ENCODE measurements at regions not wholly inside any gene's neighbourhood (a gene's known extent, or its start where the extent isn't known, plus 50 kb on each side); places are given as distances from the start of the nearest gene placed in this dataset.

- Mint-ChIP-seq H3K27me3 (no peaks in the 10 kb centered on the region), H3K4me3 (no peak overlapping the region), H3K27ac (no peak overlapping the region), H3K4me1 (peaks cover 8% of the 10 kb centered on the region), H3K36me3 (ENCODE audit: low read depth) (peaks cover 7% of the 10 kb centered on the region)
- ATAC-seq: no peak
- no peak for DNase-seq
- H3K9me3 ChIP-seq (ENCODE audit: control insufficient read depth, low read length, poor library complexity, severe bottlenecking): no peaks in the 10 kb centered on the region
Measured at GRCh38 chr18:23353459-23353858, 99.6 kb upstream of the RIOK3 start.

GRCh38 chr18:23354625-23355024, 98.5 kb upstream of the RIOK3 start:
- peaks cover 7% of the 10 kb centered on the region for H3K36me3 Mint-ChIP-seq (ENCODE audit: low read depth)
- H3K27me3 Mint-ChIP-seq: no peaks in the 10 kb centered on the region
- no peak for DNase-seq
- H3K9me3 ChIP-seq (ENCODE audit: control insufficient read depth, low read length, poor library complexity, severe bottlenecking): no peaks in the 10 kb centered on the region
- ATAC-seq: no peak
- H3K4me1 Mint-ChIP-seq: peaks cover 13% of the 10 kb centered on the region
- H3K27ac Mint-ChIP-seq: peak overlapping the region; percentile 16
- H3K4me3 Mint-ChIP-seq: no peak overlapping the region

GRCh38 chr18:23355206-23355605, 97.9 kb upstream of the RIOK3 start:
- DNase-seq (no peak), ATAC-seq (no peak)
- peaks cover 7% of the 10 kb centered on the region for H3K36me3 Mint-ChIP-seq (ENCODE audit: low read depth)
- no peak overlapping the region for H3K27ac Mint-ChIP-seq
- no peaks in the 10 kb centered on the region for H3K27me3 Mint-ChIP-seq
- no peak overlapping the region for H3K4me3 Mint-ChIP-seq
- H3K4me1 Mint-ChIP-seq: peaks cover 13% of the 10 kb centered on the region
- H3K9me3 ChIP-seq (ENCODE audit: control insufficient read depth, low read length, poor library complexity, severe bottlenecking): no peaks in the 10 kb centered on the region

GRCh38 chr18:23356424-23356823, 96.7 kb upstream of the RIOK3 start:
- Mint-ChIP-seq H3K36me3 (ENCODE audit: low read depth) (peaks cover 7% of the 10 kb centered on the region), H3K4me1 (peaks cover 13% of the 10 kb centered on the region), H3K4me3 (no peak overlapping the region), H3K27ac (no peak overlapping the region), H3K27me3 (no peaks in the 10 kb centered on the region)
- H3K9me3 ChIP-seq (ENCODE audit: control insufficient read depth, low read length, poor library complexity, severe bottlenecking): no peaks in the 10 kb centered on the region
- DNase-seq (no peak), ATAC-seq (no peak)

GRCh38 chr18:23356915-23357601, 96.0 kb upstream of the RIOK3 start:
- peaks cover 13% of the 10 kb centered on the region for H3K4me1 Mint-ChIP-seq
- no peaks in the 10 kb centered on the region for H3K9me3 ChIP-seq (ENCODE audit: control insufficient read depth, low read length, poor library complexity, severe bottlenecking)
- H3K36me3 Mint-ChIP-seq (ENCODE audit: low read depth): peaks cover 3% of the 10 kb centered on the region
- ATAC-seq: no peak
- no peak overlapping the region for H3K4me3 Mint-ChIP-seq
- DNase-seq: no peak
- H3K27me3 Mint-ChIP-seq: no peaks in the 10 kb centered on the region
- no peak overlapping the region for H3K27ac Mint-ChIP-seq

GRCh38 chr18:23357996-23358594, 95.0 kb upstream of the RIOK3 start:
- H3K9me3 ChIP-seq (ENCODE audit: control insufficient read depth, low read length, poor library complexity, severe bottlenecking): no peaks in the 10 kb centered on the region
- Mint-ChIP-seq H3K4me1 (peaks cover 13% of the 10 kb centered on the region), H3K36me3 (ENCODE audit: low read depth) (peaks cover 3% of the 10 kb centered on the region), H3K27me3 (no peaks in the 10 kb centered on the region), H3K4me3 (peak overlapping the region; percentile 49), H3K27ac (peak overlapping the region; percentile 21)
- no peak for DNase-seq
- no peak for ATAC-seq

GRCh38 chr18:23359421-23359820, 93.7 kb upstream of the RIOK3 start:
- no peak for DNase-seq
- no peak for ATAC-seq
- no peaks in the 10 kb centered on the region for H3K27me3 Mint-ChIP-seq
- H3K27ac Mint-ChIP-seq: no peak overlapping the region
- no peaks in the 10 kb centered on the region for H3K9me3 ChIP-seq (ENCODE audit: control insufficient read depth, low read length, poor library complexity, severe bottlenecking)
- no peak overlapping the region for H3K4me3 Mint-ChIP-seq
- no peaks in the 10 kb centered on the region for H3K36me3 Mint-ChIP-seq (ENCODE audit: low read depth)
- peaks cover 13% of the 10 kb centered on the region for H3K4me1 Mint-ChIP-seq

- H3K27ac Mint-ChIP-seq: no peak overlapping the region
- ATAC-seq (no peak), DNase-seq (no peak)
- no peak overlapping the region for H3K4me3 Mint-ChIP-seq
- no peaks in the 10 kb centered on the region for H3K27me3 Mint-ChIP-seq
- no peaks in the 10 kb centered on the region for H3K9me3 ChIP-seq (ENCODE audit: control insufficient read depth, low read length, poor library complexity, severe bottlenecking)
- H3K36me3 Mint-ChIP-seq (ENCODE audit: low read depth): no peaks in the 10 kb centered on the region
- H3K4me1 Mint-ChIP-seq: peaks cover under 1% of the 10 kb centered on the region
Measured at GRCh38 chr18:23363865-23364570, 89.1 kb upstream of the RIOK3 start.

GRCh38 chr18:23365602-23366001, 87.5 kb upstream of the RIOK3 start:
- Mint-ChIP-seq H3K27me3 (no peaks in the 10 kb centered on the region), H3K27ac (no peak overlapping the region), H3K4me1 (no peaks in the 10 kb centered on the region), H3K4me3 (no peak overlapping the region), H3K36me3 (ENCODE audit: low read depth) (no peaks in the 10 kb centered on the region)
- ATAC-seq: no peak
- H3K9me3 ChIP-seq (ENCODE audit: control insufficient read depth, low read length, poor library complexity, severe bottlenecking): no peaks in the 10 kb centered on the region
- DNase-seq: no peak

GRCh38 chr18:23369266-23369665, 83.8 kb upstream of the RIOK3 start:
- Mint-ChIP-seq H3K4me1 (no peaks in the 10 kb centered on the region), H3K36me3 (ENCODE audit: low read depth) (no peaks in the 10 kb centered on the region), H3K27ac (no peak overlapping the region), H3K27me3 (no peaks in the 10 kb centered on the region), H3K4me3 (no peak overlapping the region)
- ATAC-seq: no peak
- no peak for DNase-seq
- no peaks in the 10 kb centered on the region for H3K9me3 ChIP-seq (ENCODE audit: control insufficient read depth, low read length, poor library complexity, severe bottlenecking)

GRCh38 chr18:23373570-23373969, 79.5 kb upstream of the RIOK3 start:
- no peaks in the 10 kb centered on the region for H3K27me3 Mint-ChIP-seq
- no peak overlapping the region for H3K4me3 Mint-ChIP-seq
- no peak for ATAC-seq
- H3K4me1 Mint-ChIP-seq: no peaks in the 10 kb centered on the region
- H3K27ac Mint-ChIP-seq: no peak overlapping the region
- DNase-seq: no peak
- no peaks in the 10 kb centered on the region for H3K9me3 ChIP-seq (ENCODE audit: control insufficient read depth, low read length, poor library complexity, severe bottlenecking)
- no peaks in the 10 kb centered on the region for H3K36me3 Mint-ChIP-seq (ENCODE audit: low read depth)

- ATAC-seq: no peak
- Mint-ChIP-seq H3K27me3 (no peaks in the 10 kb centered on the region), H3K36me3 (ENCODE audit: low read depth) (no peaks in the 10 kb centered on the region)
Measured at GRCh38 chr18:23377669-23378301, 75.3 kb upstream of the RIOK3 start.

GRCh38 chr18:23378302-23378686, 74.8 kb upstream of the RIOK3 start:
- DNase-seq (no peak), ATAC-seq (no peak)
- Mint-ChIP-seq H3K27me3 (no peaks in the 10 kb centered on the region), H3K27ac (no peak overlapping the region), H3K36me3 (ENCODE audit: low read depth) (peaks cover 2% of the 10 kb centered on the region), H3K4me3 (no peak overlapping the region), H3K4me1 (no peaks in the 10 kb centered on the region)
- no peaks in the 10 kb centered on the region for H3K9me3 ChIP-seq (ENCODE audit: control insufficient read depth, low read length, poor library complexity, severe bottlenecking)

More at GRCh38 chr18:23377669-23378301, 75.3 kb upstream of the RIOK3 start:
- H3K9me3 ChIP-seq (ENCODE audit: control insufficient read depth, low read length, poor library complexity, severe bottlenecking): no peaks in the 10 kb centered on the region
- Mint-ChIP-seq H3K4me3 (no peak overlapping the region), H3K27ac (no peak overlapping the region), H3K4me1 (no peaks in the 10 kb centered on the region)
- no peak for DNase-seq

Data from T-helper 17 cell (primary cell).